MCF 10A (cell line): ENCODE measurements at regions not wholly inside any gene's neighbourhood (a gene's known extent, or its start where the extent isn't known, plus 50 kb on each side); places are given as distances from the start of the nearest gene placed in this dataset.
"Not testable (repeated sequence)": the region's sequence is repeated elsewhere in the genome, so short reads cannot be mapped to it uniquely, and the experiment has no call there.

ENCODE experiments used
- BruUV-seq: library from RNA; stranded (reverse); fragments of 400-500 nt; replicated peaks from 2 replicates; lab custom pipeline; 2021; lab: Mats Ljungman, UMichigan
- CTCF ChIA-PET: fragments of 300-600 bp; sonication (Branson Sonifier 250); formaldehyde crosslinking; extraction: SDS; loops from one replicate; lab custom pipeline; 2021; ENCODE audit warnings: antibody characterized with exemption, inconsistent platforms; lab: Yijun Ruan, JAX
- POLR2A ChIA-PET: fragments of 300-600, 350-650 bp; sonication (Branson Sonifier 250); formaldehyde crosslinking; extraction: SDS; loops from one replicate; lab custom pipeline; 2020; ENCODE audit warnings: antibody characterized with exemption, inconsistent platforms; lab: Yijun Ruan, JAX
- DNase-seq: peaks from one replicate; pipeline ENCODE4 v3.0.0-alpha.2; 2018; ENCODE audit not compliant: unreplicated experiment
- H3K27ac Mint-ChIP-seq: one replicate; pipeline ENCODE4 v1.8.0; 2022; ENCODE audit warnings: mild to moderate bottlenecking, low read depth, mixed read lengths; ENCODE audit not compliant: unreplicated experiment
- H3K27me3 Mint-ChIP-seq: one replicate; pipeline ENCODE4 v1.8.0; 2022; ENCODE audit warnings: mixed read lengths; ENCODE audit not compliant: insufficient read depth, unreplicated experiment
- H3K36me3 Mint-ChIP-seq: one replicate; pipeline ENCODE4 v1.8.0; 2022; ENCODE audit warnings: mild to moderate bottlenecking, moderate library complexity, mixed read lengths; ENCODE audit not compliant: insufficient read depth, unreplicated experiment
- H3K4me1 Mint-ChIP-seq: one replicate; pipeline ENCODE4 v1.8.0; 2022; ENCODE audit warnings: mixed read lengths; ENCODE audit not compliant: insufficient read depth, unreplicated experiment
- H3K4me3 Mint-ChIP-seq: one replicate; pipeline ENCODE4 v1.8.0; 2022; ENCODE audit warnings: mild to moderate bottlenecking, moderate library complexity, mixed read lengths; ENCODE audit not compliant: unreplicated experiment
- H3K9me3 Mint-ChIP-seq: one replicate; pipeline ENCODE4 v1.8.0; 2022; ENCODE audit warnings: mixed read lengths; ENCODE audit not compliant: unreplicated experiment
- intact Hi-C: fragments of 100-400 bp; cut with micrococcal nuclease; formaldehyde crosslinking; loops from 2 replicates; pipeline ENCODE4 v1.14.1; 2022

- H3K4me1 Mint-ChIP-seq, H3K36me3 Mint-ChIP-seq, intact Hi-C loops, H3K27ac Mint-ChIP-seq, DNase-seq, H3K4me3 Mint-ChIP-seq, BruUV-seq, CTCF ChIA-PET, H3K9me3 Mint-ChIP-seq, POLR2A ChIA-PET, H3K27me3 Mint-ChIP-seq: not testable (repeated sequence)
Measured at GRCh38 chr2:110322535-110322934, 110.2 kb upstream of the MTLN start.

- H3K27ac Mint-ChIP-seq, POLR2A ChIA-PET, H3K4me3 Mint-ChIP-seq, CTCF ChIA-PET, H3K4me1 Mint-ChIP-seq, intact Hi-C loops, H3K27me3 Mint-ChIP-seq, H3K9me3 Mint-ChIP-seq, DNase-seq, BruUV-seq, H3K36me3 Mint-ChIP-seq: not testable (repeated sequence)
Measured at GRCh38 chr2:110320834-110321563, 108.7 kb upstream of the MTLN start.

- POLR2A ChIA-PET, BruUV-seq, H3K36me3 Mint-ChIP-seq, H3K27me3 Mint-ChIP-seq, DNase-seq, intact Hi-C loops, CTCF ChIA-PET, H3K27ac Mint-ChIP-seq, H3K9me3 Mint-ChIP-seq, H3K4me1 Mint-ChIP-seq, H3K4me3 Mint-ChIP-seq: not testable (repeated sequence)
Measured at GRCh38 chr2:110318898-110319297, 106.6 kb upstream of the MTLN start.

GRCh38 chr2:110317377-110317776, 105.0 kb upstream of the MTLN start:
- H3K9me3 Mint-ChIP-seq, H3K4me3 Mint-ChIP-seq, H3K27ac Mint-ChIP-seq, BruUV-seq, intact Hi-C loops, H3K4me1 Mint-ChIP-seq, CTCF ChIA-PET, POLR2A ChIA-PET, H3K36me3 Mint-ChIP-seq, DNase-seq, H3K27me3 Mint-ChIP-seq: not testable (repeated sequence)

GRCh38 chr2:110316051-110316865, 103.9 kb upstream of the MTLN start:
- H3K9me3 Mint-ChIP-seq, DNase-seq, H3K27me3 Mint-ChIP-seq, POLR2A ChIA-PET, CTCF ChIA-PET, BruUV-seq, H3K4me1 Mint-ChIP-seq, H3K27ac Mint-ChIP-seq, intact Hi-C loops, H3K4me3 Mint-ChIP-seq, H3K36me3 Mint-ChIP-seq: not testable (repeated sequence)

- POLR2A ChIA-PET, H3K4me3 Mint-ChIP-seq, BruUV-seq, H3K36me3 Mint-ChIP-seq, H3K9me3 Mint-ChIP-seq, CTCF ChIA-PET, DNase-seq, H3K27me3 Mint-ChIP-seq, intact Hi-C loops, H3K27ac Mint-ChIP-seq, H3K4me1 Mint-ChIP-seq: not testable (repeated sequence)
Measured at GRCh38 chr2:110315054-110315820, 102.9 kb upstream of the MTLN start.

- intact Hi-C loops, DNase-seq, H3K4me1 Mint-ChIP-seq, CTCF ChIA-PET, BruUV-seq, H3K27me3 Mint-ChIP-seq, H3K9me3 Mint-ChIP-seq, H3K27ac Mint-ChIP-seq, H3K4me3 Mint-ChIP-seq, H3K36me3 Mint-ChIP-seq, POLR2A ChIA-PET: not testable (repeated sequence)
Measured at GRCh38 chr2:110314472-110314871, 102.1 kb upstream of the MTLN start.

GRCh38 chr2:110313032-110313431, 100.7 kb upstream of the MTLN start:
- intact Hi-C loops, H3K9me3 Mint-ChIP-seq, H3K4me3 Mint-ChIP-seq, POLR2A ChIA-PET, H3K4me1 Mint-ChIP-seq, H3K36me3 Mint-ChIP-seq, DNase-seq, BruUV-seq, H3K27ac Mint-ChIP-seq, H3K27me3 Mint-ChIP-seq, CTCF ChIA-PET: not testable (repeated sequence)
